HEK293 (cell line): ENCODE measurements at regions not wholly inside any gene's neighbourhood (a gene's known extent, or its start where the extent isn't known, plus 50 kb on each side); places are given as distances from the start of the nearest gene placed in this dataset.

Experiments used
- CTCF ChIA-PET: fragments of 350-600 bp; formaldehyde crosslinking; extraction: SDS; loops from one replicate; lab custom pipeline; 2021; ENCODE audit warnings: antibody characterized with exemption; lab: Yijun Ruan, JAX
- POLR2A ChIA-PET: fragments of 300-600 bp; formaldehyde crosslinking; extraction: SDS; loops from one replicate; lab custom pipeline; 2020; ENCODE audit warnings: antibody characterized with exemption, inconsistent platforms; lab: Yijun Ruan, JAX
- H3K27ac ChIP-seq: fragments of 200-500 bp; sonication (Bioruptor generic); 2 replicates; pipeline ENCODE4 v1.5.1; 2014; ENCODE audit warnings: low read depth, low read length, control low read depth, inconsistent platforms; ENCODE audit errors: extremely low read depth
- H3K36me3 ChIP-seq, 2 experiments: fragments of 200-500 bp in 1 of 2; sonication (Bioruptor generic) in 1 of 2; 1 replicate in 1 of 2; 2 replicates in 1 of 2; pipeline ENCODE4 v1.5.1; 2014 to 2017; ENCODE audit warnings: inconsistent platforms in 2 of 2, low read length in 2 of 2; ENCODE audit not compliant: control insufficient read depth in 2 of 2, insufficient read depth in 1 of 2
- H3K4me1 ChIP-seq: fragments of 200-500 bp; sonication (Bioruptor generic); 2 replicates; pipeline ENCODE4 v1.5.1; 2014; ENCODE audit warnings: mild to moderate bottlenecking, low read length, inconsistent platforms; ENCODE audit not compliant: control insufficient read depth, insufficient read depth
- H3K4me3 ChIP-seq: 2 replicates; pipeline ENCODE4 v1.5.1; 2011; ENCODE audit warnings: low read depth, mild to moderate bottlenecking, control low read depth, low read length, moderate library complexity
- H3K9me3 ChIP-seq: fragments of 200-500 bp; sonication (Bioruptor generic); 2 replicates; pipeline ENCODE4 v1.5.1; 2014; ENCODE audit warnings: low read depth, low read length, inconsistent platforms; ENCODE audit not compliant: control insufficient read depth, insufficient read depth
- GLIS1 ChIP-seq: fragments of 450-650 bp; formaldehyde crosslinking; IDR thresholded peaks from 2 replicates; pipeline ENCODE4 v1.5.1; 2016; ENCODE audit warnings: missing biosample characterization, missing genetic modification characterization
- PATZ1 ChIP-seq: fragments of 450-650 bp; formaldehyde crosslinking; IDR thresholded peaks from 2 replicates; pipeline ENCODE4 v1.5.1; 2016; ENCODE audit warnings: missing biosample characterization, missing genetic modification characterization
- SCRT1 ChIP-seq: fragments of 450-650 bp; formaldehyde crosslinking; IDR thresholded peaks from 2 replicates; pipeline ENCODE4 v1.5.1; 2016; ENCODE audit warnings: missing biosample characterization, missing genetic modification characterization, borderline replicate concordance
- SETDB1 ChIP-seq: IDR thresholded peaks from one replicate; pipeline ENCODE4 v1.6.1; 2017; ENCODE audit warnings: mild to moderate bottlenecking, low read length, moderate library complexity, mixed read lengths; ENCODE audit not compliant: insufficient read length
- TCF7L2 ChIP-seq: IDR thresholded peaks from 2 replicates; pipeline ENCODE4 v1.6.1; 2011; ENCODE audit warnings: low read depth, mild to moderate bottlenecking, inconsistent platforms, low read length, moderate library complexity, borderline replicate concordance
- ZBTB17 ChIP-seq: fragments of 450-650 bp; formaldehyde crosslinking; IDR thresholded peaks from 2 replicates; pipeline ENCODE4 v1.5.1; 2016; ENCODE audit warnings: missing biosample characterization, missing genetic modification characterization
- ZBTB20 ChIP-seq: fragments of 450-650 bp; formaldehyde crosslinking; IDR thresholded peaks from 2 replicates; pipeline ENCODE4 v1.5.1; 2016; ENCODE audit warnings: missing biosample characterization, missing genetic modification characterization
- ZBTB26 ChIP-seq: fragments of 450-650 bp; formaldehyde crosslinking; optimal IDR thresholded peaks from 2 replicates; pipeline ENCODE3; 2016; ENCODE audit warnings: missing biosample characterization, mild to moderate bottlenecking, missing genetic modification characterization
- ZNF26 ChIP-seq: fragments of 450-650 bp; formaldehyde crosslinking; IDR thresholded peaks from 2 replicates; pipeline ENCODE4 v1.5.1; 2016; ENCODE audit warnings: missing biosample characterization, missing genetic modification characterization
- ZNF280D ChIP-seq: fragments of 450-650 bp; formaldehyde crosslinking; IDR thresholded peaks from 2 replicates; pipeline ENCODE4 v1.5.1; 2016; ENCODE audit warnings: missing biosample characterization, missing genetic modification characterization
- ZNF501 ChIP-seq: fragments of 450-650 bp; formaldehyde crosslinking; IDR thresholded peaks from 2 replicates; pipeline ENCODE4 v1.5.1; 2016; ENCODE audit warnings: missing biosample characterization, missing genetic modification characterization
- ZNF521 ChIP-seq: fragments of 450-650 bp; formaldehyde crosslinking; IDR thresholded peaks from 2 replicates; pipeline ENCODE4 v1.5.1; 2017; ENCODE audit warnings: missing biosample characterization, mild to moderate bottlenecking, missing genetic modification characterization
- ZNF544 ChIP-seq: fragments of 450-650 bp; formaldehyde crosslinking; IDR thresholded peaks from 2 replicates; pipeline ENCODE4 v1.5.0; 2017; ENCODE audit warnings: missing biosample characterization, missing genetic modification characterization
- ZNF623 ChIP-seq: fragments of 450-650 bp; formaldehyde crosslinking; IDR thresholded peaks from 2 replicates; pipeline ENCODE4 v1.5.1; 2016; ENCODE audit warnings: missing biosample characterization, missing genetic modification characterization
- ZNF660 ChIP-seq: fragments of 450-650 bp; IDR thresholded peaks from 2 replicates; pipeline ENCODE4 v1.5.1; 2018; ENCODE audit warnings: missing biosample characterization, mild to moderate bottlenecking, missing genetic modification characterization
- ZSCAN18 ChIP-seq: fragments of 450-650 bp; formaldehyde crosslinking; IDR thresholded peaks from 2 replicates; pipeline ENCODE4 v1.5.1; 2016; ENCODE audit warnings: missing biosample characterization, missing genetic modification characterization

- POLR2A ChIA-PET, result no interaction called here
- no peak for TF ChIP-seq SETDB1
- TF ChIP-seq ZBTB26 (tag by site-specific recombination), result no peak
- TF ChIP-seq ZNF544 (tag by site-specific recombination), result no peak
- TF ChIP-seq ZNF521 (tag by site-specific recombination), result no peak
- TF ChIP-seq ZBTB20 (tag by site-specific recombination), result no peak
- no peak for TF ChIP-seq ZSCAN18
- no peak for TF ChIP-seq ZBTB17 (tag by site-specific recombination)
- no peak for TF ChIP-seq ZNF501 (tag by site-specific recombination)
- no peak for TF ChIP-seq ZNF623 (tag by site-specific recombination)
- no peak for TF ChIP-seq ZNF26 (tag by site-specific recombination)
- TF ChIP-seq ZNF280D (tag by site-specific recombination), result no peak
- TF ChIP-seq GLIS1, result peak; percentile 73
- TF ChIP-seq SCRT1 (tag by site-specific recombination), result no peak
- TF ChIP-seq TCF7L2, result 0 out of 2 replicates have a peak, but pooled peaks have one; percentile 16
- TF ChIP-seq PATZ1 (tag by site-specific recombination), result no peak
- peak; percentile 40; the same call in 1 of the 2 replicates for TF ChIP-seq ZNF660 (tag by site-specific recombination)
- no peaks in the 10 kb centered on the region for H3K36me3 ChIP-seq
- H3K4me1 ChIP-seq, result peaks cover 16% of the 10 kb centered on the region
- no peaks in the 10 kb centered on the region for H3K9me3 ChIP-seq
- CTCF ChIA-PET, result interaction anchor here (0.7 kb wide), 1 partner anchor 245 kb away, joined by 5 read pairs; no protein-coding TSS in a partner anchor
- no peak overlapping the region for H3K4me3 ChIP-seq
- H3K27ac ChIP-seq, result no peak overlapping the region
Observed at GRCh38 chr1:81512252-81513003, 288.3 kb upstream of the ADGRL2 start.
